ENCODE measurements at regions not wholly inside any gene's neighbourhood (a gene's known extent, or its start where the extent isn't known, plus 50 kb on each side); places are given as distances from the start of the nearest gene placed in this dataset.

- CTCF ChIA-PET, result no interaction called here
- no peaks in the 10 kb centered on the region for H3K36me3 ChIP-seq (ENCODE audit: control insufficient read depth, insufficient read depth, low read length)
- DNase-seq (ENCODE audit: low read depth, low spot score) (no peak), ATAC-seq (no peak)
- TF ChIP-seq, protein P1, sequence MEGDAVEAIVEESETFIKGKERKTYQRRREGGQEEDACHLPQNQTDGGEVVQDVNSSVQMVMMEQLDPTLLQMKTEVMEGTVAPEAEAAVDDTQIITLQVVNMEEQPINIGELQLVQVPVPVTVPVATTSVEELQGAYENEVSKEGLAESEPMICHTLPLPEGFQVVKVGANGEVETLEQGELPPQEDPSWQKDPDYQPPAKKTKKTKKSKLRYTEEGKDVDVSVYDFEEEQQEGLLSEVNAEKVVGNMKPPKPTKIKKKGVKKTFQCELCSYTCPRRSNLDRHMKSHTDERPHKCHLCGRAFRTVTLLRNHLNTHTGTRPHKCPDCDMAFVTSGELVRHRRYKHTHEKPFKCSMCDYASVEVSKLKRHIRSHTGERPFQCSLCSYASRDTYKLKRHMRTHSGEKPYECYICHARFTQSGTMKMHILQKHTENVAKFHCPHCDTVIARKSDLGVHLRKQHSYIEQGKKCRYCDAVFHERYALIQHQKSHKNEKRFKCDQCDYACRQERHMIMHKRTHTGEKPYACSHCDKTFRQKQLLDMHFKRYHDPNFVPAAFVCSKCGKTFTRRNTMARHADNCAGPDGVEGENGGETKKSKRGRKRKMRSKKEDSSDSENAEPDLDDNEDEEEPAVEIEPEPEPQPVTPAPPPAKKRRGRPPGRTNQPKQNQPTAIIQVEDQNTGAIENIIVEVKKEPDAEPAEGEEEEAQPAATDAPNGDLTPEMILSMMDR (IDR thresholded peaks at IDR 0.05), result no peak
- no peak for TF ChIP-seq POLR2AphosphoS5 (IDR thresholded peaks at IDR 0.05; ENCODE audit: low read depth, low read length)
- TF ChIP-seq SIN3A (IDR thresholded peaks at IDR 0.05; ENCODE audit: borderline replicate concordance, insufficient read depth, low read depth, low read length), result no peak
- no peak for TF ChIP-seq REST (IDR thresholded peaks at IDR 0.05; ENCODE audit: insufficient read depth in 1 of 2, low read depth in 2 of 2, low read length in 1 of 2)
- TF ChIP-seq TCF7L2 (IDR thresholded peaks at IDR 0.05; ENCODE audit: low read depth, low read length), result no peak
- H3K27ac ChIP-seq (ENCODE audit: low read length), result no peak overlapping the region
- intact Hi-C loops (cut with micrococcal nuclease; ENCODE audit: unreplicated experiment) (no loop called here), in situ Hi-C loops (cut with HindIII; ENCODE audit: low pct_unique_long_range_greater_than_20kb, low sequenced_read_pairs) (no loop called here)
- no peaks in the 10 kb centered on the region for H3K27me3 ChIP-seq (ENCODE audit: control insufficient read depth, insufficient read depth, low read length)
- POLR2A ChIA-PET, result no interaction called here
- H3K4me1 ChIP-seq (ENCODE audit: control insufficient read depth, insufficient read depth, low read length), result no peaks in the 10 kb centered on the region
- no TSS peak for BruUV-seq (replicated peaks)
- H3K4me3 ChIP-seq (ENCODE audit: low read depth in 2 of 2, low read length in 2 of 2), result no peak overlapping the region
- no peaks in the 10 kb centered on the region for H3K9me3 ChIP-seq (ENCODE audit: control insufficient read depth, insufficient read depth, low read depth, low read length)
Observed at GRCh38 chr4:22986881-22987280, 294.1 kb downstream of the GBA3 start.

DNA sequence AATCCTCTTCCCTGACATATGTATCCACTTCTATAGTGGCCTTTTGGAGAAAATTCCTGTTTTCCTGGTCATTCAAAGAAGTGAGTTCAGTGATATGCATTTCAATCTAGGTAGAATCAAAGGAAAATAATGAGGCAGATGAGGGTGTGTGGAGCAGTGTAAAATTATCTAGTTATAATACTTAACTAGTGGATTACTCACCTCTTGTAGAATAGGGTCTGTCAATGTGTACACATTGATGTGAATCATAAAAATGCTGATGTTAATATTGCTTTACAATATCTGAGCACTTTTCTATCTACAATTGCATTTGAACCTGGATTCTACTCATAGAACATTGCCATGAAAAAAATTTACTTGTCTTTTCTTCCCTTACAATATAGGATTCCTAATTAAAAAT, 293.5 kb downstream of the GBA3 start:
- no peak for ATAC-seq

More for the DNA sequence above, 293.5 kb downstream of the GBA3 start:
- H3K9me3 ChIP-seq (ENCODE audit: control insufficient read depth, insufficient read depth, low read depth, low read length), result no peaks in the 10 kb centered on the region
- ChIA-PET POLR2A (no interaction called here), CTCF (no interaction called here)
- in situ Hi-C loops (cut with HindIII; ENCODE audit: low pct_unique_long_range_greater_than_20kb, low sequenced_read_pairs) (no loop called here), intact Hi-C loops (cut with micrococcal nuclease; ENCODE audit: unreplicated experiment) (no loop called here)
- TF ChIP-seq, protein P1 (IDR thresholded peaks at IDR 0.05), result no peak
- TF ChIP-seq REST (IDR thresholded peaks at IDR 0.05; ENCODE audit: insufficient read depth in 1 of 2, low read depth in 2 of 2, low read length in 1 of 2) (no peak), POLR2AphosphoS5 (IDR thresholded peaks at IDR 0.05; ENCODE audit: low read depth, low read length) (no peak), SIN3A (IDR thresholded peaks at IDR 0.05; ENCODE audit: borderline replicate concordance, insufficient read depth, low read depth, low read length) (no peak), TCF7L2 (IDR thresholded peaks at IDR 0.05; ENCODE audit: low read depth, low read length) (no peak)
- H3K36me3 ChIP-seq (ENCODE audit: control insufficient read depth, insufficient read depth, low read length), result no peaks in the 10 kb centered on the region
- BruUV-seq (replicated peaks), result no TSS peak
- H3K27me3 ChIP-seq (ENCODE audit: control insufficient read depth, insufficient read depth, low read length), result no peaks in the 10 kb centered on the region
- no peaks in the 10 kb centered on the region for H3K4me1 ChIP-seq (ENCODE audit: control insufficient read depth, insufficient read depth, low read length)
- no peak overlapping the region for H3K4me3 ChIP-seq (ENCODE audit: low read depth in 2 of 2, low read length in 2 of 2)
- DNase-seq (ENCODE audit: low read depth, low spot score), result no peak
- no peak overlapping the region for H3K27ac ChIP-seq (ENCODE audit: low read length)
